GM21367 (cell line): ENCODE measurements at regions not wholly inside any gene's neighbourhood (a gene's known extent, or its start where the extent isn't known, plus 50 kb on each side); places are given as distances from the start of the nearest gene placed in this dataset.

ENCODE experiments used
- ATAC-seq: cut with Tn5 transposase; IDR thresholded peaks from one replicate; pipeline ENCODE4 v1.9.1; 2021; ENCODE audit not compliant: unreplicated experiment

DNA sequence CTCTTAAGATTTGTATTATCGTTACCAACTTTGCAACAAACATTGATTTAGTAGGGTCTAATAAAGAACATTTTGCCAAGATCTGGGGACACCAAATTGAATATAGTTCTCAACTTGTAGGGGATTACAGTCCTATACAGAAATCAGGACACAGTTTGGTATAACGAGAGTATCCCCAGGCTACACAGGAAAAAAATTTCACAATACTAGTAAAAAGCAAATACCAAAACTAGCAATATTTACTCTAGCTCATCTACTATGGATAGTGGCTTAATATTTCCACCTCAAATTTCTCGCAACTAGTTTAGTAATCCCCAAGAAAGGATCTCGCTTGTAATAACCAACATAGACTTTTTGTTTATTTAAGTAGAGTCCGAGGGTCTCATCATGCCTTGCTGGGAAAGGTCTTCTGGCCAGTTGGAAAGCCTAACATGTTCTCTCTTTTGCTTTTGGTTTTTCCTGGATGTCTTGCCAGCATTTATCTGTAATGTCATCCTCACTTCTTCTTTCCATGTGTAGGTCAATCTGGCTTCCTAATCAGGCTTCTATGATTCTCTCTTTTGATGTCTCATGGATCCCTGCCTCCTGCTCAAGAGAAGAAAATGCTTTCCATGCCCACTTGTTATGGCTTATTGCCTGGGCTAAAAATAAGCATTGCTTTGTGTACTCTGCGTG, 104.7 kb upstream of the KCNK2 start:
- no peak for ATAC-seq

DNA sequence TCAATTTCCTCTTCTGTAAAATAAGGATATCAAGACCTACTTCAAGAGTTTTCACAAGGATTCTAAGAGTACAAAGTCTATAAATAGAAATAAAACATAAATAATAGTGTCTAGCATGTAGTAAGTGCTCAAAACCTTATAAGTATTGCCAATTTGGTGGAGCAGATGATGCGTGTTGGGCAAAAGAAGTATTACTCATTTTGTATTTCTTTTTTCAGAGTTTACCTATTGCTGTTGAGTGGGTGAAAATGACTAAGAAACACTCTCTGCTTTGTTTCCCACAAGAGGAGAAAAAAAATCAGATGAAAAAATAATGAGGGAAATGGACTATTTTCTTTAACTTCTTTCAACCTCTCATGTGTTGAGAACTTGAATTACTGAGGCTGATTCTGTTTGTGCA, 103.3 kb upstream of the KCNK2 start:
- no peak for ATAC-seq

DNA sequence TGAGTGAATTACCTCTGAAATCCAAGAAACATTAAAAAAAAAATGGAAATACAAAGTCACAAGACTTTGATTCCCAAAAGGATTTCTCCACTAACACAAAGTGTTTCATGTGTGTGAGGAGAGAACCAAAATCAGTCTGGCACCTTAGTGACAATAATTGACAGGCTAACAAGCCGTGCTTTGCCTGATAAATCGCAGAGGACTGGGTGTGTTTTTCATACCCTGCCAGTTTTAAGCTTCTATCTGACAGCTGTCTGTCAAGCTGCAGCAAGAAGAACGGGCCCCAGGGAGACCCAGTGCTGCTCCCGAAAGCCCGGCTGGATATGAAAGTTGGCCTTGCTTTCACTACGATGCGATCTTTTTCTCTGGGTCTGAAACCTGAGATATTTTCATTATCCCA, 101.6 kb upstream of the KCNK2 start:
- ATAC-seq, result no peak

DNA sequence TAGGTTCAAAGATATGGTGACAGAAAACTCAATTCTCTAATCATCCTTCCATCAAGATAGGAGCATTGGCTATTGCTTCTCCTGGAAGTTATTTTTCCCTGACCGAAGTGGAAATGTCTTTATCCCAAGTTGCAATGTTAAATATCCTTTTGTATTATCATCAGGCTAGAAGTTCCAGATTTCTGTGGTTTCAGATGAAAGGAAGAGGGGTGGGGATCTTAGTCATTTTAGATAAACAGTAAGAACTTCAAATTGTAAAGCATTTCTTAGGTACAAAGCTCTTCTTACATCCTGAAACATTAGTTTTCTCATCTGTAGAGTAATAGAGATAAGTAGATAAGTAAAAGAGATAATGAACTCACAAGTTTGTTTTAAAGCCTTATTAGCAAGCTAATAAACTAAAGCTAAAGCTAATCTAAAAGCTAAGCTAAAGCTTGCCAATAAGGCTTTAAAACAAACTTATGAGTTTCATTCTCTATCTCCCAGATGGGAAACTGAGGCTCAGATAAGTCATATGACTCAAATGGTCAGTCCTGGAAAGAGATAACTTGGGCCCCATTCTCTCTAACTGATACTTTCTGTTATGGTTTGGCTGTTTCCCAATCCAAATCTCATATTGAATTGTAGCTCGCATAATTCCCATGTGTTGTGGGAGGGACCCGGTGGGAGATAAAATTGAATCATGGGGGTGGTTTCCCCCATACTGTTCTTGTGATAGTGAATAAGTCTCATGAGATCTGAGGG, 99.2 kb upstream of the KCNK2 start:
- ATAC-seq, result no peak

DNA sequence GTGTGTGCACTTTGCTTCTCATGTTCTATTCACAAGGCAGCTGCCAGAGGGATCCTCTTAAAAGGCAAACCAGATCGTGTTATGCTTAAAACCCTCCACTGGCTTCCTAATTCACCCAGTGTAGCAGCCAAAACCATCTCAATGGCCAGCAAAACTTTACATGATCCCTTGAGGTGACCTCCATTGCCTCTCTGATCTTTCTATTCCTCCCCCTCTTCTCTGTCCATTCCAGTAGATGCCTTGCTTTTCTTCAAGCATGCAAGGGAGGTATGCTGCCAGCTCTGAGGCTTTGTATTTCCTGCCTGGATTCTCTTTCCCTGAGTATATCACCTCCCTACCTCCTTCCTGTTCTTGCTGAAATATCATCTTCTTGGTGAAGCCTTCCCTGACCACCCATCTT, 93.2 kb upstream of the KCNK2 start:
- ATAC-seq, result no peak

DNA sequence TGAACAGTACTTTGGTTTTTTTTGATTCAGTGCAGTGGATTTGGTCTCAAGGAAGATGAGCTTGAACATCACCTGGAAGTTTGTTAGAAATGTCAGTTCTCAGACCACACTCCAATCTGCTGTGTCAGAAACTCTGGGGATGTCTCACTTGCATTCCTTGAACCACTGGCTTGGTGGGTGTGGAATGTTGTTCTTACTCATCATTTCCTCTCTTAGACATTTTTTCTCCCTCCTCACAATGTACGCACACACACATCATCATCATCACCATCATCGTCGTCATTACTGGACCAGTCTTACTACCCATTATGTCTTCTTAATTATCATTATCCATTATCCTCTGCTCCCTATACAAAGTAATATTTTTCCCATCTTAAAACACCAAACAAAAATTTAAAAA, 91.9 kb upstream of the KCNK2 start:
- no peak for ATAC-seq

DNA sequence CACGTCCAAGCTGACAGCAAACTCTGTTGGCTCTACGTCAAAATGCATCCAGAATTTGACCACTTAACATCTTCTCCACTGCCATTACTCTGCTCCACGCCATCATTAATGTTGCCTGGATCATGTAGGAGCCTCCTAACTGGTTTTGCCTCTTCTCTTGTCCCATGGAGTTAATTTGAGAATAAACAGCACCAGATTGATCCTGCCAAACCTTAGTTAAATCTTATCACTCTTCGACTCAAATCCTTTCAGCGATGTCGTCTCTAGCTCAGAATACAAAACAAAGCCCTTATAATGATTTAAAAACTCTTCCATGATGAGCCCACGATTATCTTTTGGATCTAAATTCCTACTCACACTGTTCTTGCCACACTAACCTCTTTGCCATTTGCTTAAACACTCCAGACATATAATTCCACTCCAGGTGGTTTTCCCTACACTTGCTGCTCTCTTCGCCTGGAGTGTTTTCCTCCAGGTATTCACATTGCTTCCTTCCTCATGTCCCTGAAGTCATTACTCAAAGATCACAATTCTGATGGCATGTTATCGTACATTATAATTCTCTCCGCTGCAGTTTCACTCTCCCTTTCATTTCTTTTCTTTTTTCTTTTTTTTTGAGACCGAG, 90.7 kb upstream of the KCNK2 start:
- no peak for ATAC-seq

DNA sequence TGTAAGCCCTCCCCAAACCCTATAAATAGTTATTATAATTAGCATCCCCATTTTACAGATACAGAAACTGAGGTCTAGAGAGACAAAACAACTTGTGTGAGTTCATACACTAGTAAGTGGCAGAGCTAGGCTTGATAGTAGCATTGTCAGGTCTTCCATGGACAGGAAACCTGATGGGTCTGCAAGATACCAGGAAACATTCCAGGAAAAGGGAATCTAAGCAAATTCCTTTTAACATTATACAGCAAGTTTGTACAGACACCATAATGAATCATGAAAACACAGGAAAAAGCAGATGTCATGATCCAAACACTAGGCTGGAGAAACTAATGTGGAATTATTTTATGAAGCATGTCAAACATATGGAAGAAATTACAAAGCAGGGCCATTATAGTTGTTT, 89.1 kb upstream of the KCNK2 start:
- no peak for ATAC-seq

DNA sequence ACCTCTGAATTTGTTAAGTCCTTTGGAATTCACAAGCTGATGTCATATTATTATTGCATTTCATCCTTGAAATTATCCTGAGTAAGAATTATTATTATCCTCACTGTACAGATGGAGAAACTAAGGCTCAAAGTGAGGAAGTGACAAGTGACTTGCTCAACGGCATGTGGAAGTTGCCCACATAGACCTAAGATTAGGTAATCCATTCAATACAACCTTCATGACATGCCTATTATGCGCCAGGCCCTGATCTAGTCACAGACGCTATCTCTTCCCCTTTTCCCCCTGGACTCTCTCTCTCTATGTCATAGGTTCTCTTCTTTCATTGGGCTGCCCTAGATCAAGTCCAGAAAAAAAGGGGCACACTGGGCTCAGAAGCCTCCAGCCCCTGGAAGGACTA, 84.9 kb upstream of the KCNK2 start:
- ATAC-seq, result no peak

DNA sequence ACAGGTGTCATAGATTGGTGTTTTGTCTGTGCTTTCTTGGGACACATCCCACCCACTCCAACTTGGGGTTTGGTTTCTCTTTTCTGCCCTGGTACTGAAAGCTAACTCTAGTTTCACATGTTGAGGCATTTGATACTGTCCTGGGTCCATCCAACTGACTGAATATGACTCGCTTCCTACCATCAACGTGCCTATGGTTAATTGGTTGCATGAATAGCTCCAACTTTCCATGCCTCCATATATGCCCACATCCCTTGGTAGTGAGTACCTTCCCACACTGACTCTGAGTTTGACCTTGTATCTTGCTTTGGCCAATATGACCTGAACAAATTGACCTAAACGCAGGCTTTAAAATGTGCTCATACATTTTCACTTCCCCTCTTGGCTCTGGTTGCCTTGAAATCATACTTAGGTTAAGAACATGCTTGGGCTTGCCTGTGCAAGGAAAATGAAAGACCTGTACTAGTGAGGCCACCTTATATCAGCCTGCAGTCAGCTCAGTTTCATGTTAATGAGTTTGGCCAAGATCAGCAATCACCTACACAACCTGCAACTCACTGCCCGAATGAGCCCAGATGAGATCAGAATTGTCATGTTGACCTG, 81.0 kb upstream of the KCNK2 start:
- ATAC-seq, result peak; percentile 94

DNA sequence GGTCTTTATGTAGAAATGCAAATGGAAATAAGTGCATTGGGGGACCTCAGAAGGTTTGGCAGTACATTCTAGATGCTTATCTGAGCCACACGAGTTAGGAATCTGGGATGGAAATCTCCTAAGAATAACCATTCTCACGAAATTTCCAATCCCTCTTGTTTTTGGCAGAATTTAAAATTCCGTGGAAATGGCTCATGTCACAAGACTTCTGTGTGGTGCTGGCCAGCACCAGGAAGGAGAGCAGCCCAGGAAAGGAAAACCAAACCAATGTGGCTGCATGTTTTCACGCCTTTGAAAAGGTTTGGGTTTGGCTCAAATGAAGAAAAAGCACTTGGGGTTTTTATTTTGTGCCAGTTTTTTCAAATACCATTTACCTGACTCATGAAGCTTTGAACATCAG, 80.1 kb upstream of the KCNK2 start:
- no peak for ATAC-seq

DNA sequence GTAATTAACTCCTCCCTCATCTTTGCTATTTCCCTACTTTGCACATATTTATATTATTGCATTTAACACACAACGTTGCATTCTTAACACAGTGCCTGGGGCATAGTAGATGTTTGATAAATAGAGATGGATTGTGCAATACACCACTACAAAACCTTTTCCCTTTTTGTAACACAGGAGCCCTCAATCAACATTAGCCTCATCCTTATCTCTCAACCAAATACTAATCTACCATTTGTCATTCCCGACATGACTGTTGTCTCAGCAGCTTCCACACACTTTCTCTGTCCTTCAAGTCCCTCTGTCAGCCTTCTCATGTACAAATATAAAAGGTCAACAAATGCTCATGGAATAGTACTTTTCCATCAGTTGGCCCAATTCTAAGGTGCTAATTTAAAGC, 78.9 kb upstream of the KCNK2 start:
- ATAC-seq, result no peak

DNA sequence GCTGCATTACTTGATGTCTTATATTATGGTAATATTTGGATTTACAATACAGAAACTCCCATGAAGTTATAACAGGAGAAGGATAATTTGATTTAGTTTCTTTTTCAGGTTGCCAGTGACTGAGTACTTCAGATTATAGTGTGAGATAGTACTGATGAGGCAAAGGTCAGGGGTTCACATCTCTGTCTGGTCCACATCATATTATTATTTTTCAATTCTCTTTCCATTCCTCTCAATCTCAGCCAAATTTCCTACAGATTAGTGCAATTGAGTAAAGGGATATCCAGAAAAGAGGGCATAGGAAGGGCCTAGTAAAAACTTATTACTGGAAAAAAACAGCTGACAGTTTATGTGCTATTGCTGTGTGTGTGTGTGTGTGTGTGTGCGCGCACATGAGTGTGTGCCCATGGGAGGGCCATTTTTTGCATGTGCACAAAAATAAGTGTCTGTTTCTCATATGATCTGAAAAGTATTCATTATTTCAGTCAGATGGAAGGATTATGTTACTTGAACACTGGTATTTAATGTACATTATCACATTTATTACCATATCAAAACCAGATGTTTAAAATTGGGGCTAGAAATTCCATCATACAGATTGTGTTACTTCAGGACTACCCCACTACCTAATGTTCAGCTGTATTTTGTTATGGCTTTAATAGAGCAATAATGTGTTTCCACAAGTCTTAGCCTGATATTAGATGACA, 78.3 kb upstream of the KCNK2 start:
- ATAC-seq, result no peak

DNA sequence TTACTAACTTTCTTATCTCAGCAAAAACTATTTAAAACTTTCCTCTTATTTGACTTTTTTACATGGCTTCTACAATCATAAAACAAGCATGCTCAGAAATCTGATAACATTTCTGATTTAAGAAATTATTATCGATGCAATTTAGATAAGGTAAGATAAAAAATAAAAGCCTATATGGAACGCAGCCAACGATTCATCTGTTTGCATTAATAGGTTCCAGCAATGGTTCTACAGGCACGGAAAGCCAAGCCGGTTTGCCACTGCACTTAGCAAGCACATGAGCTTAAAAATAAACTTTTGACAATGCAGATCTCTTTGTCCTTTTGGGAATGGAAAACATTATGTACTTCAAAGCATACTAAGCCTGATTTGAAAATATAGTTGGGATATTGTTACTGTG, 77.5 kb upstream of the KCNK2 start:
- no peak for ATAC-seq

DNA sequence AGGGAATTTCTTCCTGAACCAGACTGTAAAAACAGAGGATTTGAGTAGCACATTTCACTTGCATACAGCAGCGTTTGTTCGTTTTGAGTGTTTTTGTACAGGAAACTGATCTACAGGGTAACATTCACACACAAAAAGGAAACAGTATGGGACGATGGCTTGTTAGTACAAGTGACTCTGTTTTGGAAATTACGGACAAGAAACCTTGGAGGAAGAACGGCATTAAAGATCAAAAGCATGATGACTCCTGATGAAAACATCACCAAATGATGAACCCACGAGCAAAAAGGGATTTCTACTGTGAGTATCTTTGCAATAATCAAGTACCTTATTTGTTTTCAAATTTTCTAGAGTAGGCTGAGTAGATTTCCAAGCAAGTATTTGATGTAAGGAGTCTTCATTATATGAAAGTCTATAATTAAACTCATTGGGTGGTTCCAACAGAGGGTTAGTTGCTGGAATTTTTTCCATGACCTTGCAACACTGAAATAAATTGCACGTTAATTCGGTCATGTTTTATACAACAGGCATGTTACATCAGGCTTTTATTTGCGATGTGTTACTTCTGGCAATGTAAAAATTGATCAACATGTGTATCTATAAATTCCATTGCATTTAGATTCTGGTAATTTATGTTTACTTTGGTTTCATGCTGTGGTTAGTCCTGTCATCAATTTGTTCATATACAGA, 76.7 kb upstream of the KCNK2 start:
- no peak for ATAC-seq

DNA sequence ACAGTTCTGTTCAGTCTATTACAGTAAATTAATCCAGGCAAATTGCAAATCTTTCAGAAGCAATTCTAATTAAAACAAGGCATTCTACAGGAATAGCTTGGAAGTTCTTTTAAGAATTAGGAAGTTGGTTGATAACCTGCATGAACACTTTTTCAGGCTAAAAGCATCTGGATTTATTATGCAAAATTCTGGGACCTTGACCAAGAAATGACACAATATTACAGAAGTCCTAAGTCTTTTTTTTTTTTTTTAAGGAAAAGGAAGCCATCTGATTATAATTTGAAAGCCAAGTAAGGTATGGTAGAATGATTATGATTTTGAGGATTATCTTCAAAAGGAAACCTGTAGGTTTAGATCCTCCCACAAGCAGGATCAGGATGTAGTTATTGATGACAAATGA, 74.7 kb upstream of the KCNK2 start:
- no peak for ATAC-seq

DNA sequence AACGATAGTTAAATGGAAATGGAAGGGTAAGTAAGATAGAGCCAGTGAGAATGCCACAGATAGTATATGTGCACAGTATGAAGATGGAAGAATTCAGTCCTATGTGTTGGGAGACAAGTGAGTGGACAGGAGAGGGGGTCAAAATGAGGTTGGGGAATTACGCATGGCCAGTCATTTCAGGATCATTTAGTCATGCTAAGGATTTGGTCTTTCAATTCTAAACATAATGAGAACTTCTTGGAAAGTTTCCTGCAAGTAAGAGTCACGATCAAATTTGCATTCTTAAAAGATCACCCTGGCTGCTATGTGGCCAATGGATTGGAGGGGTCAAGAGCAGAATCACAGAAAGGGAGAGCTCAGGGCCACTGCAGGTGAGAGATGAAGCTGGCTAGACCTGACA, 64.0 kb upstream of the KCNK2 start:
- no peak for ATAC-seq

DNA sequence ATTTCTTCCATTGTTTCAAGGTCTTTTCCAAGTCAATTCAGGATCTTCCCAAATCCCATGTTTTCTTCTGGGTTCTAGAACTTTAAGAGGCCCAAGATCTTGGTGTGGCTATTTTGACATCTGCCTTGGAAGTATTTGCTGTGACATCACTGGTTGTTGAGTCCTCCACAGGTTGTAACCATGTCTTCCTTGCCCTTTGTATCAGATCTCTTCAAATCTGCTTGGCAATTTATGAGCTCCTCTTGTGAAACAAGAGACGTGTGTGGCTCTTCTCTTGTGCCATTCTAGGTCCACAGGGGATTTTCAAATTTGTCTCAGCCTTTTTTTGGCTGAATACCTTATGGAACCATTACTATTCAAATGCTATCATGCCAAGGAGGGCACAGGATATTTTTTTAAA, 60.3 kb upstream of the KCNK2 start:
- ATAC-seq, result no peak

DNA sequence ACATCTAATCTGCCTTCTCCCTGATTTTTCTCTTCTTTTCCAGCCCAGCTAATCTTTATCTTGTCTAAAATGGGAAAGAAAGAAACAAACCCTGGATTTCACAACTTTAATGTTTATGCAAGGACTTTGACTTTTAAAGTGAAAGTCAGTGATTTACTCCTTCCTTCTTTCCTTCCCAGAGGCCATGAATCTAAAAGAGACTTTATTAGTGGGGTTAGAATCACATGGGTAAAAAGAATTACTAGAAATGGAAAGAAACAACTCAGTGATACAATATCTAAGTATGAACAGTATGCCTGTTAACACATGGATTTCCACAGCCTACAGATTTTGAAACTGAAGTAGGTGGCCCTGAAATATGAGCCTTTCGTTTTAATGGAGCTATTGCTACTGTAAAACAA, 59.8 kb upstream of the KCNK2 start:
- no peak for ATAC-seq

DNA sequence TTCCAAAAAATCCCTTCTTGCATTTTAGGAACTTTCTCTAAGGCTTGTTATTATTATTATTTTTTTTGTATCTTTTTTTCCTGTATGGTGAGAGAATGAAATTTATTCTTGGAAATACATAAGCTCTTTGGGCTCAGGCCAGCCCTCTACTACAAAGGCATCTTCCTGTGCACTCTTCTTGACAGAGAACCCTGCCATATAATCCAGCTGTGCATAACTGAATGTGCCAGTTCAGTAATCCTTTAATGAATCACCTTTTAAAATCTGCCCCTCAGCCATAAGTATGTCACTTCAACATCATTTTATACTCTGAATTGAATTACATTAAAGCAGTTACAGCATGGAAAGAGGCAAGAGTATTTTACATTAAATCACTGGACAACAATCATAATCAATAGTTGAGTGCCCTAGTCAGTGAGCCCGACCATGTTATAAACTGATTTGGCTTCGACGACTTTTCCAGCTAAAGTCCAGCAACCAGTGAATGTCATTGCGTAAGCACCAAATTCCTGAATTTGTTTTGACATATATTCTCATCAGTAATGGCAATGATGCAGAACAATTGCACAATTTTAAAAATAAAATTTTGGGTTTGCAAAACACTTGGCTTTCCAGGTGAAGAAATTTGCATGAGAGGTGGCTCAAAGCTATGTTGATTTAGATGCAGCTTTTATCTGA, 59.2 kb upstream of the KCNK2 start:
- no peak for ATAC-seq
